NCI-H748 (cell line): ENCODE measurements at regions not wholly inside any gene's neighbourhood (a gene's known extent, or its start where the extent isn't known, plus 50 kb on each side); places are given as distances from the start of the nearest gene placed in this dataset.

Experiments used
- DNase-seq: peaks from one replicate; lab custom pipeline; 2025; ENCODE audit not compliant: unreplicated experiment; lab: John Stamatoyannopoulos, UW

GRCh38 chr2:200243441-200243840 lies 63.1 kb upstream of the SPATS2L start:
- no peak for DNase-seq

- DNase-seq: no peak
These were observed 62.4 kb upstream of the SPATS2L start for GRCh38 chr2:200244111-200244510.

GRCh38 chr2:200247494-200247893 lies 59.0 kb upstream of the SPATS2L start:
- no peak for DNase-seq

GRCh38 chr2:200252265-200253067 lies 54.0 kb upstream of the SPATS2L start:
- DNase-seq: no peak

- no peak for DNase-seq
These were observed 52.9 kb upstream of the SPATS2L start for GRCh38 chr2:200253639-200254038.

GRCh38 chr2:200254773-200255172 lies 51.7 kb upstream of the SPATS2L start:
- DNase-seq: no peak

GRCh38 chr2:200255549-200255948 lies 50.9 kb upstream of the SPATS2L start:
- no peak for DNase-seq
